ENCODE measurements at regions not wholly inside any gene's neighbourhood (a gene's known extent, or its start where the extent isn't known, plus 50 kb on each side); places are given as distances from the start of the nearest gene placed in this dataset.

DNA sequence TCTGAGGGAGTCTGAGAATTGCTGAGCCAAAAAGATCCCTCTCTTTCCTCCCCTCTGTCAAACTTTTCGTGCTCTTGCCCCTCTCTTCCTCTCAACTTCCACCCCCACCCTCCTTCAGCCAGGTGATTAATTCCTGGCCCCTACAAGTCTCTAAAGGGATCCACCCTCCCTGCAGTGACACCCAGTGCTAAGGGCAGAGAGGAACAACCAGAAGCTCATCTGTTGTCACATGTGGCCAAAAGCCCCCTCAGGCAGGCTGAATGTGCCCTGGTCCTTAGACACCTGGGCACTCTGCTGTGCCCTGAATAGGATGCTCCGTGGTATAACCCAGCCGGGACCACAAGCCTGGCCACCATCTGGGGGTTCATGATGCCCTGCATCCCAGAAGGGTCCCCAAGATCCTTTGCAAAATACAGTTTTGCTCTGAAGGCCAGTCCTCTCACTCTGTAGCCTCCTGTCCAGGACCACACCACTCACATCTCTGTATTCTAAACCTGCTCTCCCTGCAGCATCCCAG, 234.4 kb downstream of the BCL11A start:
- DNase-seq: no peak

DNA sequence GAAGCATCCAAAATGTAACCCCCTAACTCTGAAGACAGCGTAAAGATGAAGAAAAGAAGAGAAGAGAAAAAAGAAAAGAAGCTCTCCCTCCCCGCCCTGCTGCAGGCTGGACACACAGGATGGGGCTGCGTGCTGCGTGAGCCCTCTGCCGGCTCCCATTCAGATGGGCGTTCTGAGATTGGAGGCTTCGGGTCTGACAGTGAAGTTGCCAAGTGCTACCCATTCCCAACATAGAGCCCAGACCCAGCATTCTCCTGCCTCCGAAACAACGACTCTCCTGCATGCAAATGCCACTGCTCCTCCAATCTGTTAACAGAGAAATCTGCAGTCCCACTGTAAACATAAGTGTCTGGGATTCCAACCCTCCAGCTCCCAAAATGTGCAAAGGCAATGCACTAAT, 234.9 kb downstream of the BCL11A start:
- no peak for DNase-seq

DNA sequence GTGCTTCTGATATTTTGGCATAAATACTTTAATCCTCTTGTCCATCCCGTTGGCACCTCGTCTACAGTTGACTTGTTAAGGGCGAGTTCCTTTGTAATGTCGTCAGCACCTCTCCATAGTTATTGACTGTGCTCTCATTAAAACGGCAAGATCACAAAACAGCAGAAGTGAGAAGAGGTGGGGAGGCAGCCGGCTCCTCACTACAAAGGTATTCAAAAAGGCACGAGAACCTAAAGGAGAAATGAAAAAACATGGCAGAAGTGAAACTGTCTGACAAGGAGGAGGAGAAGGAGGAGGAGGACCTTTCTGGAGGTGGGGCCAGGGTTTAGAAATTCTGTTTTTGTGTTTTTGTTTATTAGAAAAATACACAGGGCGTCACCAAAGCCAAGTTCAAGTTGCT, 235.6 kb downstream of the BCL11A start:
- no peak for DNase-seq

DNA sequence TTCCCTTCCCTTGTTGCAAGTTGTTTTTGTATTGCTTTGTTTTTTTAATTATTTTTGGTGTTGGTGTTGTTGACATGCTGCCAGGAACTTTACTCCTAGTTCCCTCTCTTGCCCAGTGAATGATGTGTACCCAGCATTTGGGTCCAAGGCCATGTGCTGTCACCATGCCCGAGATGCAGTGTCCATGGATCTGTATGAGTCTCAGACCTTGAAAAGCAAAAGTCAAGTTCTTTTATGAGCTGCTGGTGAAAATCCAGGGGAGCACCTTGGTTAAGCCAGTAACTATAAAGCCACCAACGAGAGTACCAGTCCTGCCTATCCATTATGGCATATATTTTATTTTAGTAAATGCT, 236.4 kb downstream of the BCL11A start:
- DNase-seq: no peak

DNA sequence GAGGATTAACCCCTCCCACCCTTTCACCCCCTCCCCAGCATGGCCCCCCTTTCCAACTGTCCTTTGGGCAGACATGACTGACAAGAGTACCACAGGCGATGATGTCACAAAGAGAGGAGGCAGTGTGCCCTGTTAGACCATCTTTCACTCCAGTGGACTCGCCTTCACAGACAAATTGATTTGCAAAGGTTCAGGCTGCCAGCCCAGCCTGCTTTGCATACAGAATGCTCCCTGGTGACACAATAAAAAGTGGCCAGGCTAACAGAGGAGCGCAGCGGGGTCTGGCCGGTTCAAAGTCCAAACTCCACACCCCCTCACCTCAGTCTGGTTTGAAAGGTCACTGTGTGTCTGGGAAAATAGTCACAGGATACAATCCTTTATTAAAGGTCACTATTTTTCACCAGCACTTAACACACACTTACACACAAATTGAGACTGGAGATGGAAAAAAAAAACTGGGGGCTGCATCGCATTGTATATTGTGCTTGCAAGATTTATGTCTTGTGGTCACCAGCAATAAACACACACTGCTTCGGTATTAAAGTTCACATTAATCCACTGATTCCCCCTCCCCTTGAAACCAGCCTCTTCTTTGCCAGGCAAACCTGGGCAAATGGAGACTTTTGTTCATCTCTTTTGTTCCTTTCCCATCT, 236.9 kb downstream of the BCL11A start:
- no peak for DNase-seq

DNA sequence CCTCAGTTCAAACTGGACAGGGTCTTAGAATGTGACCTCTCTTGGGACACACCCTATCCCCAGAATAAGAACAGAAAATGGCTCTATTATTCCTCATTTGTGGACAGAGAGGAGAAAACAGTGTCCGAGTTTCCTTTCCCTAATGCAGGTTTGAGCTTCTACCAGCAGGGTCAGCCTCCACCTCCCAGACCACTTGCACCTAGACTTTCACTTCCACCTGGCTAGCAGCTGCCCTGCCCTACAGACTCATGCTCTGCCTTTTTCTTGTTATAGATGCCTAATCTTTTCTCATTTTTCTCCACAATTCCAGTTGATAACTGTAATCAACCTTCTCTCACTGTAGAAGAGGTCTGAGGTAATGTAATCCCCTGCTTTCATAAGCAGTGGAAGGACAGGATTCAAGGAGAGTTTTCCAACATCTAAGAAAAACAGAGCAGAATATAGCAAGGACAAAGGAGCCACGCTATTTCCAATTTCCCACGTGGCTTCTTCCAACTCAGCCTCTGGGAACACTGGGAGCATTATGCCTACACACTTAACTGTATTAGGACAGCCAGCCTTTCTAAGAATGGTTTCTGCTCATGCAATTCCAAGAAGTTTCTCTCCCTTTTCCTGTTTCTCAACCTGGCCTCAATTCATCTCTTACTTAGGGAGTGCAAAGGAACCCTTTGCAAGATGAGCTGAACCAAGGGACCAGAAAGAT, 239.8 kb downstream of the BCL11A start:
- no peak for DNase-seq

DNA sequence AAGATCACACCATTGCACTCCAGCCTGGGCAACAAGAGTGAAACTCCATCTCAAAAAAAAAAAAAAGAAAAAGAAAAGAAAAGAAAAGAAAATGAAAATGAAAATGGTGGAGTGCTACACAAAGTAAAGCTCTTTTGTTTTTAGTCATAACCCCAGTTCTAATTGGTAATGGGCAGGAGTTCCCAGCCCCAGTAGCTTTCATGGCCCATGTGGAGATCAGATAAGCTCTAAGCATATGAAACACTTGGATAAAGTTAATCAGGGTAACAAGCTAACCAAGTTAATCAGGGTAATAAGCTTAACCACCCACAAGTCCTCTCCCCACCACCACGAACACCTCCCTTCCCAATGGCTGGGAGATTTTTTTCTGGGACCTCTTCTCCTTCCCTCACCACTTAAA, 240.8 kb downstream of the BCL11A start:
- no peak for DNase-seq

DNA sequence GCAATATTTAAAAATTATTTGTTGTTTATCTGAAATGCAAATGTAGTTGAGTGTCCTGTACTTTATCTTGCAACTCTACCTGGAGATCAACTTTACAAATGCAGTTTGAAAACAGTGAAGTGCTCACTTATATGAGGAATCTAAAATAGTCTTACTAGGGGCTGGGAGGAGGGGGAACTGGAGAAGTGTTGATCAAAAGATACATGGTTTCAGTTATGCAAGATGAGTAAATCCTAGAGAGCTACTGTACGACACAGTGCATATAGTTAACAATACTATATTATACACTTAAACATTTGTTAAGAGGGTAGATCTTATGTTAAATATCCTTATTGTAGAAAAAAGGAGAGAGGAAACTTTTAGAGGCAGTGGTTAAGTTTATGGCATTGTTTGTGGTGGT, 241.9 kb downstream of the BCL11A start:
- no peak for DNase-seq

DNA sequence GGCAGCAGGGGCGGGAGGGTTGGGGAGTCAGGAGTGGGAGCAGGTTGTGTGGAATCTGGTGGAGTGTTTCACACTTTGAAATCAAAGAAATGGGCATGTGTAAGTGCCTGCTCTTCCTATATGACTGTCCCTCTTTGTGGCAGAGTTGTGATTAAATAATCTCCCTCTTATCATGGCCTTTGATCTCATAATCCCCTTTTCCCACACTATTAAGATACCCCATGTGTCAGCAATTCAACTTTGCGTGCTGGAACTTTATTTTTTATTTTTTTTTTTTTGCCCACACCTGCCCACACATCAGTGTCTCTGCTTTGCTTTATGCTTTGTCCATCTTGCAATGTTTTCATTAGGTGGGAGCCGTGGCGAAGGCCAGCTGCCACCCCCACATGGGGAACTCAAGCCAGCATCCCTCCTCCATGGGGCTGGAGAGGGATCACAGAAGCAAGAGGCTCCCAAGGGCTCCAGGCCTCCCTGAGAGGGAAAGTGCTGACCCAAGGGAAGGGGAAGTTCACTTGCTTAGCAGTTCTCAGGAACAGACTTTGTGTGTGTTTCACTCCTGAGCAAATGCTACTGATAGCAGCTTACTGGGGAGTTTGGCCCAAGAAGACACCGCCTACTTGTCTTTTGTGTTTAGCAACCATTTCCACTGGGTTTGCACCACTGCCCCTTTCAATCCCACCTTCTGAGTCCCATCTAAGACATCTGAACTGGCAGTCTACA, 243.4 kb downstream of the BCL11A start:
- no peak for DNase-seq

DNA sequence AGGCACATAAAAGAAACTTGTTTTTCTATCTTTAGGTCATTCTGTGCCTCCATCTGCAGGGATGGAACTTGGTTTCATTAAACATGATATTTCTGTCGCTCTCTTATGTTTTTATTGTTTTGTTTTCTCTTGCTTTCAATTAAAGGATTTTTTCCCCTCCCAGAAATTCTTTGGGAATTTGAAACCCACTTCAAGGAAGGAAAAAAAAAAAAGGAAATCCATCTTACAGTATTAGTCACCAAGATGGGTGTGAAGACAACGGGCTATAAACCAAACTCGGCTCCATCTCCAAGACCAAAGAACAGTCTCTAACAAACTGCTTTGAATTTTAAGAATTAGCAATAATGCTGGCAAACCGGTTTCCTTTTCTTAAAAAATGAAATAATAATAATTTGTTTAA, 244.1 kb downstream of the BCL11A start:
- no peak for DNase-seq

DNA sequence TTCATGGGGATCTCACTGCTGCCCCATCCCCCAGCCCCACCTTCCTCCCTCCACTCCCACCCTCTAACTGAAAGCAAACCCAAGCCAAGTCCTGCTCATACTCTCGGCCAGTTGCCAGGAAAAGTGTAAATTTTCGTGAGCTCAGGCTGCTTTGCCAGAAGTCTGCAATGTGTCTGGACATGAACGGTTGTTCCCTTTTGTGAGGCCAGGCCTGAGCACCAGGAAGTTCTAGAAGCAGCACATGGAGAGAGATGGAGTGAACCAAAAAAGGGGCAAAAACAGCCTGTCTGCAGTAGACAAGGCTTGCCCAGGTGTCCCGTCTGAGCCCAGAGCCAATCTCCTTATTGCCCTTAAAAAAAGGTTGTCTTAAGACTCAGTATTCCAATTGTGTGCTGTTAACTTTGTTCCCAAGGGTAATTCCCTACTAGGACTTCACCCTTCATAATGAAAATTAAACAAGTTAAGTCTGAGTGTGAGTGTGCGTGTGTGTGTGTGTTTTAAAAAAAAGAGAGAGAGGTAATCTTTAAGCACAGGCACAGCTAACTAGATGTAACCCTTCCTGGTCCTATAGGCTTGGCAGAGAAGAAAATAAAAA, 247.1 kb downstream of the BCL11A start:
- no peak for DNase-seq

DNA sequence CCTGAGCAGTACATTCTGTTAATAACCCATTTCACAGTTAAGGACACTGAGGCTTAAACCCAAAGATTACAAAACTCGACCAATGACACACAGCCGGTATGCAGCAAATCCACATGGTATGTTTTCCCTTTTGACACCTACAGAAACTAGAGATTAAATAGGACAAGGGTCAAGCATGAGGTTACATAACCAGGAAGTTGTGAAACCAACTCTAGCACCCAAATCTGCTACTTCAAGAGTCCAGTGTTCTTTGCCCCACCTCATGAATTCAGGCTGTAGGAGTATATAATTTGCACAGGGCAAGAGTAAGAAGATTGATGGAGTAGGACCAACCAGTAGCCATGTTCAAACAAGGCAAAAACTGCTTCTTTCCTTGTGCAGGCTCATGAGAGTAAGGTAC, 249.8 kb downstream of the BCL11A start:
- no peak for DNase-seq

DNA sequence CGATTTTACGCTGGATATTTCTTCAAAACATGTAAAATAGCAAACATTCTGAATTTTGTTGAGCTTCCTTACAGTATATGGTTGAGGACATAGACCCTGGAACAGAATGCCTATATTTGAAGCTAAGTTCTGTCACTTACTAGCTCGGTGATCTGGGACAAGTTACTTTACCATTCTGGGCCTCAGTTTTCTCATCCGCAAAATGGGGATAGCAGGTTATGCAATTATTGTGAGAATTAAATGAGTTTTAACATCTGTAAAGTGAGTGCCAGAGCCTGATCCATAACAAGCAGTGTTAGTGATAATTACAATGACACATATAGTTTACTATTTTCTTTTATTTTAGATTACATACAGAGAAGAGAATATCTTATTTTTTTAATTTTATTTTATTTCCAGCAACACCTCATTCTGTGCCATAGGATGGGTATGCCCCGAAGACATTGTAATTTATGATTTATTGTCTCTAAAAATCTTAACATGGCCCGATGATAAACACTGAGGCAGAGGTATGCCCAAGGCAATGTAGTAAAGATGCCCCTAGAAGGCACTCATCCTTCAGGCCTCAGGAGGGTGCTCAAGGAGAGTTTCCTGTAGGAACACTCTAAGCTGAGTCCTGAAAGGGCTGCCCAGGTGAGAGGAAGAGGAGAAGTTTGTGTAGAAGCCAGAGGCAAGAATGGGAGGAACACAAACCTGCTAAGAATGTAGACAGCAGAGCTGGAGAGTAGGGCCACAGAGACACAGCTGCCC, 250.9 kb downstream of the BCL11A start:
- no peak for DNase-seq

DNA sequence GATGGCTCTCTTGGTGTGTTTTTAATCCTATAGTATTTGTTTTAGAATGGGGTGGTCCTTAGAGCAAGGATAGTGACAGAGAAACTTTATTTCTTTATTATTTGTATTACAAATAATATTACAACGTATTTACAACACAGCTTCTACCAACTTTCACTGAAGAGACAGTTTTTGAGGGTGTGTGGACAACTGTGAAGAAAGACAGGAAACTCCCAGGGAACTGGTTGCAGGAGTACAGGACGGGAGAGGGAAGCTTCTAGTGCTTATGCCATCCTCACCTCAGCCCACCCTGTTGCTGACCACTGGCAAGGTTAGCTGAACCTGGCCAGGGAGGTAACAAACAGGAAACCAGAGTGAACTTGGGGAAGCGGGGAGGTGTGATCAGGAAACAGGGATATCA, 251.7 kb downstream of the BCL11A start:
- DNase-seq: no peak

DNA sequence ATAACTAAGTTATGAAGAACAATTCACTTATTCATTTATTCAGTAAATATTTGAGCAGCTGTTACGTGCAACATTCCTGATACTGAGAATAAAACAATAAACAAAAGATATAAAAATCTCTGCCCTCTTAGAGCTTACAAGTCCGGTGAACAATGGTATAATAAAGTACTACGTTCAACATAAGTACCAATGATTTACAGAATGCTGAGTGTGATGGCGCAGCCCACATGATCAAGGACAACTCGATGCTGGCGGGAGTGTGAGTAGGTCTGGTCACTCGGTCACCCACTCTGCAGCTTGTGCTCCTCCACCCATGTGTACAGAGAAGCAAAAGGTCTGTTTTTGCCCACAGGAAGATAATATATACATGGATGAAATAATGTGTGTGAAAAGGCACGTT, 254.3 kb downstream of the BCL11A start:
- no peak for DNase-seq

DNA sequence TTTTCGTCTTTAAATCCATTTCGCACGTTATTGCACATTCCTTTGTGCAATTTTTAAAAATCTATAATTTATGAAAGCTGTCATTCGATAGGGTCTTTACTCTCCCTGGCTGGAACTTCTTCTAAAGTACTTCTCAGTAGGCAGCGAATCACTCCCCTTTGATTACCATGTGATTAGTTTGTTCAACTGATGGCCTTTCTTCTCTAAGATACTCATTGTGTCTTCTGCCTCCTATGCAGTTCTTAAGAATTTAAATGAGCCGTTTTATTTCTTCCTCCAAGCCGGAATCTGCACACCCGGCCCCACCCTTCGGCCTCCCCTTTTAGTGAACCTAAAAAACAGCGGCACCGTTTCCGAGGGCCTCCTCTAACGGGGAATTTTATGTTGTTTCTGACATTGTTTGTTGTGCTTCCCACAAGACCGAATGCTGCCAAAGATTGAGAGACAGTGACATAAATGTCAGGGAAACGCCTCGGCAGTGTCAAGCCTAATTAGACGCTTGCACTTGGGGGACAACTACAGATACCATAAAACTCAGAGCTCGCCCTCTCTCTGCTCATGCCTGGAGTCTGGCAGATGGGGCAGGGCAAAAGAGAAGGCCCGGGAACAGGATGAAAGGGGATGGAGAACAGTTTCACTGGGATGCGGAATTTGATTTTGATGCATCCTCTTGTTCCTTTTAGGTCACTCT, 255.3 kb downstream of the BCL11A start:
- DNase-seq: no peak

DNA sequence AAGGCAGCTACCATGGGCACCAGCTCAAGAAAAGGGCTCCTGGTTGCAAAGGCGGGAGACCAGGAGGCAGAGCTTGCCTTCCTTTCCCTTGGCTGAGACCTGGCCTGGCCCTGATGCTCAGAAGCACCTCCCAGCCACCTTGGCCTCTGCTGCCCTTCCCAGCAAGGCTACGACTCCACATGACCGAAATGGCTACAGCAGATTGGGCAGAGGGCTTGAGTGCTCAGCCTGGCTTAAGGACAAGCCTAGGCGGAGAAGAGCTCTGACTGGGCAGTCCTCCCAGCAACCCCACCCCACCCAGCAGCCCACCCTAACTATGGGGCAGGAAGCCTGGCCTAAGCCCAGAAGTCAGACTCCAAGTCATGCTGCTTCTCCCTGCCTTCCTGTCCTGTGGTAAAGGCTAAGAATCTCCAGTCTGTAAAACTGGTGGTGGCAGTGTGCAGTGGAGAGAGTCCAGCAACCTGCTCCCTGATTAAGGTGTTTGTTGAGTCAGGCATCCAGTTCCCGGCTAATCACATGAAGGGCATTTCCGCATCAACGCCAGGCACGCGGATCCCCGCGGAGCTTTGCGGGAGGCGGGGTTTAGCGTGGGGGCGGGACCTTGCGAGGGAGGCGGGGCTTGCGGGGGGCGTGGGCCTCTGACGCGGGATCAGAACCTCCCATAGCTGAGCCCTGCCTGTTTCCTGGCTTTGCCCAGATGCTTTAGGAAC, 256.0 kb downstream of the BCL11A start:
- DNase-seq: no peak

DNA sequence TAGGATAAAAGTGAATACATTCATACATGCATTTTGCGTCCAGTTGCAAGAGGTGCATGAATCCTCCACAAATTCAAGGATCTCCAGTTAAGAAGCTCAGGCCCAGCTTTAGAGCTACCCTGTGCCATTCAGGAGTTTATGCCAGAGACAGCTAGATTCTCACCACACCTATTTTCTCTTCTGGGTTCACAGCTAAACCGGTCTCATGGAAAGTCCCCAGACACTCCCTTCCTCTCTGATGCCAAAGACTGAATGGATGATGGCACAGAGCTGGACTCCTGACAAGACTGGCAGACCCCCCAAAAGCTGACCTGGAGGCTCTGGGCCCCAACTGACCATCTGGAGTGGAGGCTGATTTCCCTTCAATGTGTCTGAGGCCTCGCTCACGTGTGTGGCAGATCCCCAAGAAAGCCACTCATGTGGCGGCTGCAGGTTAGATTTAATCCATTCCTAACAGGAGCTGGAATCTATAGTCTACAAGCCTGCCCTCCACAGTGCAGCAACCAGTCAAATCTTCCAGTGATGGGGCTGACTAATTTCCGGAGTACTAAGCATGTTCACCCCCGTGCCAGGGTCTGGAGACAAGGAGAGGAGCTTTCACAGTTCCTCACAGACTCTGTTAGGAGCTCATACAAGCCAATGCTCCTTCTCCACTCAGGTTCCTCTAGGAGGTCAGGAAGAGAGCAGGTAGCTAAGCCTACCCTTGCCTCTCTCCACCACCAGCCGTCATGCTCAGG, 257.1 kb downstream of the BCL11A start:
- DNase-seq: no peak

DNA sequence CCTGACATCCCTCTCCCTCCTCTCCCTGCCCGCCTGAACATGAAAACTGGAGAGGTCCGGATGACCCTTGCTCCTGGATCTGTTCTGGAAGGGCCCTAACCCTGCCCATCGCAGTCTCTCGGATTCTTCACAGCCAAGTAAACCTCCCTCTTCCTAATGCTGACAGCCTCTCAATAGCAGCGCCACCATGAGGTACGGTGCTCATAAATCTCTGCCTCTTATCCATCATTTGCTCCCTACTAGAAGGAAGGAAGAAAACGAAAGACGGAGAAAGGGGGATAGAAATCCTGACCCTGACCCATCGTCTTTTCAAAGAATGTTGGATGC, 257.9 kb downstream of the BCL11A start:
- DNase-seq: no peak

DNA sequence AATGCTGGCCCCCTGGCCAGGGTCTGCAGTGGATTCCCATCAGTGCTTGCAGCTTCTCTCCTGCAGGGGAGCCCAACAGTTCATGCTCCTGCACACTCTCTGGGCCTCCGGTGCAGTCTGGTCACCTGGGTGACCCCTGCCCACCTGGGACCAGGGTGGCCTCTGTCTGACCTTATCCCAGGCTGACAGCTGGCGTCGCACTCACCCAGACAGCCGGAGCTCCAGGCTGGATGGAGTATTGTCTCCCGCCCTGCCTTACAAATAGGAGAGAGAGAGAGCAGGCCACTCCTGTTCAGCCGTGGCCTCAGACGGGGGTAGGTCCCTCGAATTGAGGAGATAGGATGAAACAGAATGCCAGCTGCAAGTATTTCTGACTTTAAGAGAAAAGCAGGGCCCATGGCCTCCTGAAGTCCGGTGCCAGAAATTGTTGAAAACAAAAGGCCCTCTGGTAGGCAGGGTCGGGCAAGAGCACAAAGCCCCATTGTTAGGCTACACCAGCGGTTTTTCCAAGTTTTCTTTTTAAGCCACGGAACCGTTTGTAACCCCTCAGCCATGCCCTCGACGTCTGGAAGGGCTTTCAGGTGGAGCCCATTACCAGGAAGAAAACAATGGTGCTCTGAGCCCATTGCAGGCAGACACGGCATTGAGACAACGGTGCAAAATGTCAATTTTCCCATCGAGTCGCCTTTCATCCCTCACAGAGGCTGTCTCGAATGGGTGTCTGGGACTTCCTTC, 258.4 kb downstream of the BCL11A start:
- no peak for DNase-seq

All from OCI-M1 (cell line).